ENCODE measurements at regions not wholly inside any gene's neighbourhood (a gene's known extent, or its start where the extent isn't known, plus 50 kb on each side); places are given as distances from the start of the nearest gene placed in this dataset.

DNA sequence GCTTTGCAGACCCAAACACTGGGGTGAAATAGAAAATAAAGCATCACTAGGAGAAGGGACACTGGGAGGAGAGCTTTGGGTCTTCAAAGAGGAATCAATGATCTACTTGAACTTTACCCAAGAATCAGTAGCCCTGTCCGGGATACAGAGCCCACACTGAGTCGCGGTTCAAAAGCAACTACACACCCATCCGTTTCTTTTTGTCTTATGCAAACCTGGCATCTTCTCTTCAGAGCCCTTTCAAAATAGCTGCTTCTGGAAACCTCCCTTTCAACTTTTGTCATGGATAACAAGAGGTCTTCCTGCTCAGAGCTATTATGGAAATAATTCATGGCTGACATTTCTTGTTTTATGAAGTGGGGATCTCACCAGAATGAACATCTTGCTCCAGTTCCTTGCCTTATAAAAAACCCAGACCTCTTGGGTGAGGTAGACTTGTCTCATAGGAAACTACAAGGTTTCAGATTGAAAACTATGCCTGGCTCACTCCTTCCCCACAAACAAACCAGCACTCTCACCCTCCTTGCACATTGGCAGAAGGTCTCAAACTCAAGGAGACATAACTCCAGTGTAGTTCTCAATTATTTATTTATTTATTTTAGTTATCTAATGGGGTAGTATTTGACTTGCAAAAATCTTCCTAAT, 115.1 kb upstream of the ARHGEF3 start:
- TF ChIP-seq, protein P1, sequence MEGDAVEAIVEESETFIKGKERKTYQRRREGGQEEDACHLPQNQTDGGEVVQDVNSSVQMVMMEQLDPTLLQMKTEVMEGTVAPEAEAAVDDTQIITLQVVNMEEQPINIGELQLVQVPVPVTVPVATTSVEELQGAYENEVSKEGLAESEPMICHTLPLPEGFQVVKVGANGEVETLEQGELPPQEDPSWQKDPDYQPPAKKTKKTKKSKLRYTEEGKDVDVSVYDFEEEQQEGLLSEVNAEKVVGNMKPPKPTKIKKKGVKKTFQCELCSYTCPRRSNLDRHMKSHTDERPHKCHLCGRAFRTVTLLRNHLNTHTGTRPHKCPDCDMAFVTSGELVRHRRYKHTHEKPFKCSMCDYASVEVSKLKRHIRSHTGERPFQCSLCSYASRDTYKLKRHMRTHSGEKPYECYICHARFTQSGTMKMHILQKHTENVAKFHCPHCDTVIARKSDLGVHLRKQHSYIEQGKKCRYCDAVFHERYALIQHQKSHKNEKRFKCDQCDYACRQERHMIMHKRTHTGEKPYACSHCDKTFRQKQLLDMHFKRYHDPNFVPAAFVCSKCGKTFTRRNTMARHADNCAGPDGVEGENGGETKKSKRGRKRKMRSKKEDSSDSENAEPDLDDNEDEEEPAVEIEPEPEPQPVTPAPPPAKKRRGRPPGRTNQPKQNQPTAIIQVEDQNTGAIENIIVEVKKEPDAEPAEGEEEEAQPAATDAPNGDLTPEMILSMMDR (IDR thresholded peaks at IDR 0.05; ENCODE audit: insufficient read depth, low read length), result no peak
- TF ChIP-seq GABPA (IDR thresholded peaks at IDR 0.05; ENCODE audit: low read depth) (no peak), POLR2AphosphoS5 (IDR thresholded peaks at IDR 0.05; ENCODE audit: low read depth) (no peak)
- TF ChIP-seq, protein P2, sequence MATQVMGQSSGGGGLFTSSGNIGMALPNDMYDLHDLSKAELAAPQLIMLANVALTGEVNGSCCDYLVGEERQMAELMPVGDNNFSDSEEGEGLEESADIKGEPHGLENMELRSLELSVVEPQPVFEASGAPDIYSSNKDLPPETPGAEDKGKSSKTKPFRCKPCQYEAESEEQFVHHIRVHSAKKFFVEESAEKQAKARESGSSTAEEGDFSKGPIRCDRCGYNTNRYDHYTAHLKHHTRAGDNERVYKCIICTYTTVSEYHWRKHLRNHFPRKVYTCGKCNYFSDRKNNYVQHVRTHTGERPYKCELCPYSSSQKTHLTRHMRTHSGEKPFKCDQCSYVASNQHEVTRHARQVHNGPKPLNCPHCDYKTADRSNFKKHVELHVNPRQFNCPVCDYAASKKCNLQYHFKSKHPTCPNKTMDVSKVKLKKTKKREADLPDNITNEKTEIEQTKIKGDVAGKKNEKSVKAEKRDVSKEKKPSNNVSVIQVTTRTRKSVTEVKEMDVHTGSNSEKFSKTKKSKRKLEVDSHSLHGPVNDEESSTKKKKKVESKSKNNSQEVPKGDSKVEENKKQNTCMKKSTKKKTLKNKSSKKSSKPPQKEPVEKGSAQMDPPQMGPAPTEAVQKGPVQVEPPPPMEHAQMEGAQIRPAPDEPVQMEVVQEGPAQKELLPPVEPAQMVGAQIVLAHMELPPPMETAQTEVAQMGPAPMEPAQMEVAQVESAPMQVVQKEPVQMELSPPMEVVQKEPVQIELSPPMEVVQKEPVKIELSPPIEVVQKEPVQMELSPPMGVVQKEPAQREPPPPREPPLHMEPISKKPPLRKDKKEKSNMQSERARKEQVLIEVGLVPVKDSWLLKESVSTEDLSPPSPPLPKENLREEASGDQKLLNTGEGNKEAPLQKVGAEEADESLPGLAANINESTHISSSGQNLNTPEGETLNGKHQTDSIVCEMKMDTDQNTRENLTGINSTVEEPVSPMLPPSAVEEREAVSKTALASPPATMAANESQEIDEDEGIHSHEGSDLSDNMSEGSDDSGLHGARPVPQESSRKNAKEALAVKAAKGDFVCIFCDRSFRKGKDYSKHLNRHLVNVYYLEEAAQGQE (IDR thresholded peaks at IDR 0.05; ENCODE audit: insufficient replicate concordance, low read depth), result no peak

Data from HL-60 (cell line).